ENCODE measurements at regions not wholly inside any gene's neighbourhood (a gene's known extent, or its start where the extent isn't known, plus 50 kb on each side); places are given as distances from the start of the nearest gene placed in this dataset.

GRCh38 chr2:104078431-104079157 is 775.3 kb upstream of the POU3F3 start:
- no peak for DNase-seq (ENCODE audit: low spot score)
- in situ Hi-C loops (cut with MboI; ENCODE audit: low pct_unique_long_range_greater_than_20kb, low sequenced_read_pairs, unreplicated experiment), result no loop called here

GRCh38 chr2:104088745-104089144 is 765.2 kb upstream of the POU3F3 start:
- DNase-seq (ENCODE audit: low spot score), result no peak
- TF ChIP-seq CTCF (IDR thresholded peaks at IDR 0.05; ENCODE audit: extremely low read depth, insufficient read depth, missing control alignments), result no peak
- in situ Hi-C loops (cut with MboI; ENCODE audit: low pct_unique_long_range_greater_than_20kb, low sequenced_read_pairs, unreplicated experiment), result no loop called here

More at GRCh38 chr2:104078431-104079157, 775.3 kb upstream of the POU3F3 start:
- no peak for TF ChIP-seq CTCF (IDR thresholded peaks at IDR 0.05; ENCODE audit: extremely low read depth, insufficient read depth, missing control alignments)

GRCh38 chr2:104090407-104090806 is 763.5 kb upstream of the POU3F3 start:
- in situ Hi-C loops (cut with MboI; ENCODE audit: low pct_unique_long_range_greater_than_20kb, low sequenced_read_pairs, unreplicated experiment), result no loop called here
- TF ChIP-seq CTCF (IDR thresholded peaks at IDR 0.05; ENCODE audit: extremely low read depth, insufficient read depth, missing control alignments), result no peak
- DNase-seq (ENCODE audit: low spot score), result no peak

- TF ChIP-seq CTCF (IDR thresholded peaks at IDR 0.05; ENCODE audit: extremely low read depth, insufficient read depth, missing control alignments), result no peak
- DNase-seq (ENCODE audit: low spot score), result no peak
- in situ Hi-C loops (cut with MboI; ENCODE audit: low pct_unique_long_range_greater_than_20kb, low sequenced_read_pairs, unreplicated experiment), result no loop called here
Observed at GRCh38 chr2:104091894-104092293, 762.0 kb upstream of the POU3F3 start.

- TF ChIP-seq CTCF (IDR thresholded peaks at IDR 0.05; ENCODE audit: extremely low read depth, insufficient read depth, missing control alignments), result no peak
- in situ Hi-C loops (cut with MboI; ENCODE audit: low pct_unique_long_range_greater_than_20kb, low sequenced_read_pairs, unreplicated experiment), result no loop called here
- no peak for DNase-seq (ENCODE audit: low spot score)
Observed at GRCh38 chr2:104092886-104093285, 761.0 kb upstream of the POU3F3 start.

GRCh38 chr2:104102615-104103014 is 751.3 kb upstream of the POU3F3 start:
- no peak for TF ChIP-seq CTCF (IDR thresholded peaks at IDR 0.05; ENCODE audit: extremely low read depth, insufficient read depth, missing control alignments)
- in situ Hi-C loops (cut with MboI; ENCODE audit: low pct_unique_long_range_greater_than_20kb, low sequenced_read_pairs, unreplicated experiment), result no loop called here
- DNase-seq (ENCODE audit: low spot score), result no peak
